Keratinocyte (primary cell): ENCODE measurements at regions not wholly inside any gene's neighbourhood (a gene's known extent, or its start where the extent isn't known, plus 50 kb on each side); places are given as distances from the start of the nearest gene placed in this dataset.

Source experiments
- CTCF ChIP-seq, 3 experiments: IDR thresholded peaks in 1 of 3; conservative IDR thresholded peaks in 1 of 3; optimal IDR thresholded peaks in 1 of 3; 2 replicates in 2 of 3; 3 replicates in 1 of 3; pipeline versions ENCODE3 to v1.5.1; 2011; ENCODE audit warnings: low read length in 3 of 3, mild to moderate bottlenecking in 3 of 3, moderate library complexity in 2 of 3, control low read depth in 1 of 3, inconsistent platforms in 1 of 3; ENCODE audit not compliant: insufficient read depth in 2 of 3; ENCODE audit errors: extremely low read depth in 1 of 3
- EZH2 ChIP-seq: IDR thresholded peaks from one replicate; pipeline ENCODE4 v1.6.1; 2012; ENCODE audit warnings: inconsistent platforms, mild to moderate bottlenecking, low read length, moderate library complexity

DNA sequence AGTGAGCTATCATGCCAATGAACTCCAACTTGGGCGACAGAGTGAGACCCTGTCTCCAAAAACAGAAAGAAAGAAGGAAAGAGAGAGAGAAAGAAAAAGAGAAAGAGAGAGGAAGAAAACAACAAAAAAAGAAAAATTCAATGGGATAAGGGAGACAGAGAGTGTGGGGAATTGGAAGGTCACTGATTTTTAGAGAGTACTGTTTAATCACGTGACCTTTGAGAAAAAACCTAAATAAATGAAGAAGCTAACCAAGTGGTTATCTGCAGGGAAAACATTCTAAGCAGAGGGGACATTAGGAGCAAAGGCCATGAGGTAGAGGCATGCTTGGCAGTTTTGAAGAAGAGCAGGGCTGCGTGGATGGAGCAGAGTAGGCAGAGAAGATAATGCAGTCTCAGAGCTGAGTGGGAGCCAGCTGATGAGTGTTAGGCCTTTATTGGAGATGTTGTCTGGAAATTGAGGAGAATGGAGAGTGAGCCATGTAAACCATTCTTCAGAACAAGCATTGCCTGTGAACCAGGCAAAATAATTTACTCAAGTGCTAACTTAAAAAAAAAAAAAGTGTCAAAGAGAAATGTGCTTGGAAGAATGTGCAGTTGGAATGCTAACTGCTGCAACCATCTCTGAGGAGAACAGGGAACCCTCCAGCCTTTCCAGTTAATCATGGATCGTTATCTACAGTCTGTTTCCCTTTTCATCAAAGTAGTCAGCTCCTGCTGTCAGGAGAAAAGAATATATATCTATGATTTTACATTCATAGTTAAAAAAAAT lies 377.3 kb upstream of the SEMA6D start:
- no peak for TF ChIP-seq CTCF (optimal IDR thresholded peaks at IDR 0.05 in 1 of 3, IDR thresholded peaks at IDR 0.05 in 1 of 3, conservative IDR thresholded peaks at IDR 0.05 in 1 of 3; ENCODE audit: extremely low read depth in 1 of 3, insufficient read depth in 2 of 3, low read length in 3 of 3)
- TF ChIP-seq EZH2, result no peak
